ENCODE measurements at regions not wholly inside any gene's neighbourhood (a gene's known extent, or its start where the extent isn't known, plus 50 kb on each side); places are given as distances from the start of the nearest gene placed in this dataset.

- Histone ChIP-seq H3F3A (ENCODE audit: low read length, unreplicated experiment) (no peaks in the 10 kb centered on the region), H3K9me2 (replicated peaks; ENCODE audit: low read length) (no peaks in the 10 kb centered on the region), H3K9me3 (ENCODE audit: low read length) (no peaks in the 10 kb centered on the region), H2AFZ (ENCODE audit: low read length) (no peak overlapping the region), H3K9ac (ENCODE audit: low read length) (no peak overlapping the region), H4K20me1 (ENCODE audit: low read length) (no peaks in the 10 kb centered on the region), H3K4me1 (ENCODE audit: insufficient read depth, low read length) (peaks cover 7% of the 10 kb centered on the region), H3K4me3 (ENCODE audit: low read length) (no peak overlapping the region), H3K4me2 (ENCODE audit: low read length) (no peak overlapping the region), H3K27ac (ENCODE audit: low read length) (no peak overlapping the region), H3K79me2 (ENCODE audit: low read length) (no peaks in the 10 kb centered on the region), H3K27me3 (ENCODE audit: low read length) (no peaks in the 10 kb centered on the region), H3K36me3 (ENCODE audit: low read depth, low read length) (no peaks in the 10 kb centered on the region)
- TF ChIP-seq EZH2 (IDR thresholded peaks at IDR 0.05; ENCODE audit: low read length, unreplicated experiment) = no peak
- no peak for TF ChIP-seq EZH2phosphoT487 (IDR thresholded peaks at IDR 0.05; ENCODE audit: borderline replicate concordance, low read length)
- TF ChIP-seq CTCF (conservative IDR thresholded peaks at IDR 0.05; ENCODE audit: low read depth, low read length) = no peak
- no peak for DNase-seq
- ChIA-PET POLR2A (ENCODE audit: unreplicated experiment) (no interaction called here), CTCF (interaction anchor here (0.6 to 2.7 kb wide), 8 partner anchors 50 to 194 kb away, joined by 3 to 19 read pairs (median 6); partner anchors contain the start of genes MPHOSPH9, MTRFR and PITPNM2)
- intact Hi-C loops (cut with micrococcal nuclease) = no loop called here
- no TSS peak for BruUV-seq (replicated peaks)
- ATAC-seq = no peak
These were observed 63.9 kb downstream of the ARL6IP4 start for GRCh38 chr12:123044351-123044750.

GRCh38 chr12:123043536-123044001 is 63.1 kb downstream of the ARL6IP4 start:
- H3K36me3 ChIP-seq (ENCODE audit: low read depth, low read length) = no peaks in the 10 kb centered on the region
- ChIA-PET POLR2A (ENCODE audit: unreplicated experiment) (interaction anchor here (0.8 kb wide), 1 partner anchor 169 kb away, joined by 4 read pairs; no protein-coding TSS in a partner anchor), CTCF (interaction anchor here (0.6 to 2.7 kb wide), 9 partner anchors 46 to 195 kb away, joined by 3 to 19 read pairs (median 4); partner anchors contain the start of genes MPHOSPH9, MTRFR and PITPNM2)
- TF ChIP-seq EZH2phosphoT487 (IDR thresholded peaks at IDR 0.05; ENCODE audit: borderline replicate concordance, low read length) (no peak), CTCF (conservative IDR thresholded peaks at IDR 0.05; ENCODE audit: low read depth, low read length) (peak; percentile 94), EZH2 (IDR thresholded peaks at IDR 0.05; ENCODE audit: low read length, unreplicated experiment) (no peak)
- 0 out of 2 replicates have a peak overlapping the region, but pooled peaks have one; percentile 7 for H3K27ac ChIP-seq (ENCODE audit: low read length)
- H3K4me2 ChIP-seq (ENCODE audit: low read length) = peak overlapping the region; percentile 47
- ATAC-seq = peak; percentile 100
- peak; percentile 92 for DNase-seq
- H3K4me1 ChIP-seq (ENCODE audit: insufficient read depth, low read length) = peaks cover 7% of the 10 kb centered on the region
- H4K20me1 ChIP-seq (ENCODE audit: low read length) = no peaks in the 10 kb centered on the region
- no peaks in the 10 kb centered on the region for H3K27me3 ChIP-seq (ENCODE audit: low read length)
- no peaks in the 10 kb centered on the region for H3F3A ChIP-seq (ENCODE audit: low read length, unreplicated experiment)
- no peaks in the 10 kb centered on the region for H3K79me2 ChIP-seq (ENCODE audit: low read length)
- BruUV-seq (replicated peaks) = no TSS peak
- no peak overlapping the region for H3K4me3 ChIP-seq (ENCODE audit: low read length)
- H3K9ac ChIP-seq (ENCODE audit: low read length) = no peak overlapping the region
- intact Hi-C loops (cut with micrococcal nuclease) = loop anchor here (1.0 to 2.0 kb wide), 4 partner anchors 51 to 195 kb away; partner anchors contain the start of gene PITPNM2
- no peak overlapping the region for H2AFZ ChIP-seq (ENCODE audit: low read length)
- no peaks in the 10 kb centered on the region for H3K9me3 ChIP-seq (ENCODE audit: low read length)
- no peaks in the 10 kb centered on the region for H3K9me2 ChIP-seq (replicated peaks; ENCODE audit: low read length)

GRCh38 chr12:123042833-123043232 is 62.4 kb downstream of the ARL6IP4 start:
- Histone ChIP-seq H3F3A (ENCODE audit: low read length, unreplicated experiment) (no peaks in the 10 kb centered on the region), H3K4me1 (ENCODE audit: insufficient read depth, low read length) (peaks cover 7% of the 10 kb centered on the region), H3K36me3 (ENCODE audit: low read depth, low read length) (no peaks in the 10 kb centered on the region), H3K9me3 (ENCODE audit: low read length) (no peaks in the 10 kb centered on the region), H4K20me1 (ENCODE audit: low read length) (no peaks in the 10 kb centered on the region), H3K27ac (ENCODE audit: low read length) (no peak overlapping the region), H3K9ac (ENCODE audit: low read length) (no peak overlapping the region), H3K4me3 (ENCODE audit: low read length) (no peak overlapping the region), H3K4me2 (ENCODE audit: low read length) (no peak overlapping the region), H3K9me2 (replicated peaks; ENCODE audit: low read length) (no peaks in the 10 kb centered on the region), H3K27me3 (ENCODE audit: low read length) (no peaks in the 10 kb centered on the region), H3K79me2 (ENCODE audit: low read length) (no peaks in the 10 kb centered on the region), H2AFZ (ENCODE audit: low read length) (no peak overlapping the region)
- POLR2A ChIA-PET (ENCODE audit: unreplicated experiment) = interaction anchor here (0.8 kb wide), 1 partner anchor 170 kb away, joined by 4 read pairs; no protein-coding TSS in a partner anchor
- DNase-seq (no peak), ATAC-seq (no peak)
- BruUV-seq (replicated peaks) = no TSS peak
- TF ChIP-seq CTCF (conservative IDR thresholded peaks at IDR 0.05; ENCODE audit: low read depth, low read length) = no peak
- no peak for TF ChIP-seq EZH2 (IDR thresholded peaks at IDR 0.05; ENCODE audit: low read length, unreplicated experiment)
- TF ChIP-seq EZH2phosphoT487 (IDR thresholded peaks at IDR 0.05; ENCODE audit: borderline replicate concordance, low read length) = no peak
- intact Hi-C loops (cut with micrococcal nuclease) = loop anchor here (1.0 to 2.0 kb wide), 4 partner anchors 52 to 195 kb away; partner anchors contain the start of gene PITPNM2
- CTCF ChIA-PET = interaction anchor here (0.7 to 2.7 kb wide), 6 partner anchors 47 to 195 kb away, joined by 3 to 19 read pairs (median 7); partner anchors contain the start of genes MPHOSPH9, MTRFR and PITPNM2

Data from PC-3 (cell line).